ENCODE measurements at regions not wholly inside any gene's neighbourhood (a gene's known extent, or its start where the extent isn't known, plus 50 kb on each side); places are given as distances from the start of the nearest gene placed in this dataset.
A peak's percentile ranks its signal among the peaks of the same experiment; 100 is the strongest.
"Not testable (repeated sequence)": the region's sequence is repeated elsewhere in the genome, so short reads cannot be mapped to it uniquely, and the experiment has no call there.

GRCh38 chr20:22949331-22950109 is 85.6 kb upstream of the SSTR4 start:
- no peak for DNase-seq (ENCODE audit: low read depth in 1 of 2, low spot score in 2 of 2)
- Histone ChIP-seq H3K9me3 (replicated peaks) (no peaks in the 10 kb centered on the region), H3K36me3 (no peaks in the 10 kb centered on the region), H3K27me3 (replicated peaks) (no peaks in the 10 kb centered on the region), H3K4me1 (replicated peaks) (no peaks in the 10 kb centered on the region), H3K27ac (no peak overlapping the region), H3K4me3 (no peak overlapping the region)

- no peaks in the 10 kb centered on the region for H3K27me3 ChIP-seq (replicated peaks)
- H3K9me3 ChIP-seq (replicated peaks), result no peaks in the 10 kb centered on the region
- no peak for DNase-seq (ENCODE audit: low read depth in 1 of 2, low spot score in 2 of 2)
Measured at GRCh38 chr20:22951966-22952365, 83.1 kb upstream of the SSTR4 start.

GRCh38 chr20:22954661-22955060 is 80.5 kb upstream of the SSTR4 start:
- Histone ChIP-seq H3K27me3 (replicated peaks) (no peaks in the 10 kb centered on the region), H3K4me3 (no peak overlapping the region), H3K36me3 (no peaks in the 10 kb centered on the region), H3K9me3 (replicated peaks) (no peaks in the 10 kb centered on the region), H3K27ac (no peak overlapping the region), H3K4me1 (replicated peaks) (no peaks in the 10 kb centered on the region)
- no peak for DNase-seq (ENCODE audit: low read depth in 1 of 2, low spot score in 2 of 2)

More at GRCh38 chr20:22951966-22952365, 83.1 kb upstream of the SSTR4 start:
- no peaks in the 10 kb centered on the region for H3K4me1 ChIP-seq (replicated peaks)
- H3K27ac ChIP-seq, result no peak overlapping the region
- no peak overlapping the region for H3K4me3 ChIP-seq
- H3K36me3 ChIP-seq, result no peaks in the 10 kb centered on the region

GRCh38 chr20:22958390-22958789 is 76.7 kb upstream of the SSTR4 start:
- Histone ChIP-seq H3K36me3 (no peaks in the 10 kb centered on the region), H3K27me3 (replicated peaks) (peaks cover 10% of the 10 kb centered on the region), H3K4me1 (replicated peaks) (no peaks in the 10 kb centered on the region), H3K27ac (no peak overlapping the region), H3K4me3 (no peak overlapping the region), H3K9me3 (replicated peaks) (no peaks in the 10 kb centered on the region)
- no peak for DNase-seq (ENCODE audit: low read depth in 1 of 2, low spot score in 2 of 2)

- H3K27me3 ChIP-seq (replicated peaks), result peaks cover 17% of the 10 kb centered on the region
- no peak overlapping the region for H3K4me3 ChIP-seq
- H3K9me3 ChIP-seq (replicated peaks), result no peaks in the 10 kb centered on the region
- no peak for DNase-seq (ENCODE audit: low read depth in 1 of 2, low spot score in 2 of 2)
- H3K4me1 ChIP-seq (replicated peaks), result no peaks in the 10 kb centered on the region
- H3K27ac ChIP-seq, result no peak overlapping the region
- no peaks in the 10 kb centered on the region for H3K36me3 ChIP-seq
Measured at GRCh38 chr20:22962567-22963439, 72.3 kb upstream of the SSTR4 start.

GRCh38 chr20:22963581-22963980 is 71.5 kb upstream of the SSTR4 start:
- no peaks in the 10 kb centered on the region for H3K4me1 ChIP-seq (replicated peaks)
- no peak for DNase-seq (ENCODE audit: low read depth in 1 of 2, low spot score in 2 of 2)
- H3K4me3 ChIP-seq, result no peak overlapping the region
- H3K9me3 ChIP-seq (replicated peaks), result no peaks in the 10 kb centered on the region
- H3K27ac ChIP-seq, result no peak overlapping the region
- H3K27me3 ChIP-seq (replicated peaks), result peaks cover 17% of the 10 kb centered on the region
- no peaks in the 10 kb centered on the region for H3K36me3 ChIP-seq

GRCh38 chr20:22966787-22967464 is 68.2 kb upstream of the SSTR4 start:
- Histone ChIP-seq H3K4me3 (no peak overlapping the region), H3K9me3 (replicated peaks) (no peaks in the 10 kb centered on the region), H3K27ac (no peak overlapping the region), H3K36me3 (no peaks in the 10 kb centered on the region), H3K4me1 (replicated peaks) (no peaks in the 10 kb centered on the region), H3K27me3 (replicated peaks) (peaks cover 22% of the 10 kb centered on the region)
- DNase-seq (ENCODE audit: low read depth in 1 of 2, low spot score in 2 of 2), result no peak

- H3K9me3 ChIP-seq (replicated peaks); H3K4me1 ChIP-seq (replicated peaks); H3K27ac ChIP-seq; DNase-seq (ENCODE audit: low read depth in 1 of 2, low spot score in 2 of 2); H3K4me3 ChIP-seq; H3K36me3 ChIP-seq: not testable (repeated sequence)
- peaks cover 22% of the 10 kb centered on the region for H3K27me3 ChIP-seq (replicated peaks)
Measured at GRCh38 chr20:22967706-22968105, 67.4 kb upstream of the SSTR4 start.

- H3K9me3 ChIP-seq (replicated peaks); H3K27ac ChIP-seq; H3K4me1 ChIP-seq (replicated peaks); H3K36me3 ChIP-seq; H3K4me3 ChIP-seq; DNase-seq (ENCODE audit: low read depth in 1 of 2, low spot score in 2 of 2): not testable (repeated sequence)
- peaks cover 15% of the 10 kb centered on the region for H3K27me3 ChIP-seq (replicated peaks)
Measured at GRCh38 chr20:22969031-22969430, 66.1 kb upstream of the SSTR4 start.

- H3K9me3 ChIP-seq (replicated peaks); H3K27ac ChIP-seq; DNase-seq (ENCODE audit: low read depth in 1 of 2, low spot score in 2 of 2); H3K4me1 ChIP-seq (replicated peaks); H3K36me3 ChIP-seq; H3K4me3 ChIP-seq: not testable (repeated sequence)
- H3K27me3 ChIP-seq (replicated peaks), result peaks cover 14% of the 10 kb centered on the region
Measured at GRCh38 chr20:22971077-22971476, 64.0 kb upstream of the SSTR4 start.

GRCh38 chr20:22974354-22974753 is 60.8 kb upstream of the SSTR4 start:
- Histone ChIP-seq H3K9me3 (replicated peaks) (no peaks in the 10 kb centered on the region), H3K27ac (no peak overlapping the region), H3K27me3 (replicated peaks) (peaks cover 6% of the 10 kb centered on the region), H3K36me3 (no peaks in the 10 kb centered on the region), H3K4me1 (replicated peaks) (no peaks in the 10 kb centered on the region), H3K4me3 (no peak overlapping the region)
- DNase-seq (ENCODE audit: low read depth in 1 of 2, low spot score in 2 of 2), result peak in 1 of 2 experiments; percentile 15

GRCh38 chr20:22977047-22977785 is 57.9 kb upstream of the SSTR4 start:
- H3K27ac ChIP-seq, result no peak overlapping the region
- DNase-seq (ENCODE audit: low read depth in 1 of 2, low spot score in 2 of 2), result no peak
- peaks cover 3% of the 10 kb centered on the region; the same call in 1 of the 2 replicates for H3K27me3 ChIP-seq (replicated peaks)
- H3K4me3 ChIP-seq, result no peak overlapping the region
- H3K36me3 ChIP-seq, result no peaks in the 10 kb centered on the region
- H3K9me3 ChIP-seq (replicated peaks), result no peaks in the 10 kb centered on the region
- H3K4me1 ChIP-seq (replicated peaks), result no peaks in the 10 kb centered on the region

GRCh38 chr20:22984008-22984407 is 51.1 kb upstream of the SSTR4 start:
- DNase-seq (ENCODE audit: low read depth in 1 of 2, low spot score in 2 of 2), result no peak
- no peaks in the 10 kb centered on the region for H3K4me1 ChIP-seq (replicated peaks)
- no peak overlapping the region for H3K27ac ChIP-seq
- H3K4me3 ChIP-seq, result no peak overlapping the region
- no peaks in the 10 kb centered on the region for H3K9me3 ChIP-seq (replicated peaks)
- no peaks in the 10 kb centered on the region for H3K27me3 ChIP-seq (replicated peaks)
- no peaks in the 10 kb centered on the region for H3K36me3 ChIP-seq
